HT1080 (cell line): ENCODE measurements at regions not wholly inside any gene's neighbourhood (a gene's known extent, or its start where the extent isn't known, plus 50 kb on each side); places are given as distances from the start of the nearest gene placed in this dataset.
"Not testable (repeated sequence)": the region's sequence is repeated elsewhere in the genome, so short reads cannot be mapped to it uniquely, and the experiment has no call there.

Source experiments
- DNase-seq: peaks from one replicate; pipeline ENCODE4 v3.0.0-alpha.2; 2015; ENCODE audit warnings: low read depth

- DNase-seq = peak; percentile 21
These were observed 173.4 kb downstream of the S1PR1 start for GRCh38 chr1:101410048-101410878.

- no peak for DNase-seq
These were observed 183.6 kb downstream of the S1PR1 start for GRCh38 chr1:101420406-101420805.

DNA sequence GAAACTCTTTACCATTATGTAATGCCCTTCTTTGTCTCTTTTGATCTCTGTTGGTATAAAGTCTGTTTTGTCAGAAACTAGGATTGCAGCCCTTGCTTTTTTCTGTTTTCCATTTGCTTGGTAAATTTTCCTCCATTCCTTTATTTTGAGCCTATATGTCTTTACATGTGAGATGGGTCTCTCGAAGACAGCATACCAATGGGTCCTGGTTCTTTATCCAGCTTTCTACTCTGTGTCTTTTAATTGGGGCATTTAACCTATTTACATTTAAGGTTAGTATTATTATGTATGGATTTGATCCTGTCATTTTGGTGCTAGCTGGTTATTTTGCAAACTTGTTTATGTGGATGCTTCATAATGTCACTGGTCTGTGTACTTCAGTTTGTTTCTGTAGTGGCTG, 191.3 kb downstream of the S1PR1 start:
- DNase-seq = not testable (repeated sequence)

DNA sequence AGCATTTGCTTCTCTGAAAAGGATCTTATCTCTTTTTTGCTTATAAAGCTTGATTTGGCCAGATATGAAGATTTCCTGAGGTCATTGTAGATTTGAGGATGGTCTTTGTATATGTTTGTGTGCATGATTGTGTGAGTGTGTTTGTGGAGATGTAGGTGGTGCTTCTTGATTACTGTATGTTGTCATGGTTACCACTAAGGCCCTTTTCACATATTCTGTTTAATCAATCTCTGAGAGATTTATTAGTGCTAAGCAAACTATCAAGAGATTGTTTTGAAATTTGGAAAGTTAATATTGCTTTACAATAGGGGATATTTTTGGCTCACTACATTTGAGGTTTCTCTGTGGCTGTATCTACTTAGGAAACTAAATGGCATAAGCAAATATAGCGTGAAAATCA, 191.7 kb downstream of the S1PR1 start:
- DNase-seq = no peak

GRCh38 chr1:101431956-101432510, 195.2 kb downstream of the S1PR1 start:
- DNase-seq = no peak

DNA sequence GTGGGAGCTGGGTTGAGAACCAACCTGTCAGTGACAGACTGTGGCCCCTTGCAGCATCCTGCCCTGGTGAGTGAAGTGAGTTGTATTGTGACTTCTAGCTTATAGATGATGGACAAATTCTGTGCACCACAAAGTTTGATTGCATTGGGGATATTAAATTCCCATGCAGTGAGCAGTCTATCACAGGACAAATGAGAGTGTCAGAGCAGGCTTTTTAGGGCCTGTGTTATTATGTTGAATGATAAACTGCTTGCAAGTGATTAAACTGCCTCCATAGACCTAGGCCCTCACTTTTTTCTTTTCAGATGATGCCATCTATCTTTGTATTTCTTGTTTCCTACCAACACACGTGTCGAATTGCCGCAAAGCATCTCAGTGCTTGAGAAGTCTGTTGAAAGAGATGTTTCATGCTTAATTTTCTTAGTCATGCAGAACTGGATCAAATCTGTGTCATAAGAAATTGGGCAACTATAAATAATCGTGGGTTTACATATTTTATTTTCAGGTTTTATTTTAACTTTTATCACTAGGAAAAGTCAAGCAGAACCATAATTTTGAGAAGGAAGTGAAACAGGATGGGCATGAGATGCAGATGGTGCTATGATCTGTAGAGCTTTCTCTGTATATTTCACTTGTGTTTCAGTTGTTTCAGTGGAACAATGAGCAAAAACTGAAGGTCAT, 199.2 kb downstream of the S1PR1 start:
- DNase-seq = no peak

DNA sequence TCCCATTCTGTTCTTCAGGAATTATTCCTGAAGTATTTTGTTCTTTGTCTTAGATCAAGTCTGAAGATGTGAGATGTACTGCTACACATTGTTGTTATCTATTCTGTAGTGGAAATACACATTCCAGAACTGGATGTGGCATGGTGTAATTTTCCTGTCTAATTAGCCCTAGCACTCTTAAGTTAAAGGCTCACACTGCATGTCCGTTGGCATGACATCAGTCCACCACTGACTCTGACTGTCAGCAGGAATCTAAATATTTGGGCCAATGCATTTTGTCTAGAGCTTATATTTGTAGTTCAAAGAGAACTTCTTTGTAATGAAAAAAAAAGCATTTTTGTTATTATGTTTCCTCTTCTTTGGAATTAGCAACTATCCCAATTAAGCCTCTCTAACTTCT, 201.0 kb downstream of the S1PR1 start:
- no peak for DNase-seq

- DNase-seq = no peak
These were observed 201.5 kb downstream of the S1PR1 start for GRCh38 chr1:101438359-101438758.

DNA sequence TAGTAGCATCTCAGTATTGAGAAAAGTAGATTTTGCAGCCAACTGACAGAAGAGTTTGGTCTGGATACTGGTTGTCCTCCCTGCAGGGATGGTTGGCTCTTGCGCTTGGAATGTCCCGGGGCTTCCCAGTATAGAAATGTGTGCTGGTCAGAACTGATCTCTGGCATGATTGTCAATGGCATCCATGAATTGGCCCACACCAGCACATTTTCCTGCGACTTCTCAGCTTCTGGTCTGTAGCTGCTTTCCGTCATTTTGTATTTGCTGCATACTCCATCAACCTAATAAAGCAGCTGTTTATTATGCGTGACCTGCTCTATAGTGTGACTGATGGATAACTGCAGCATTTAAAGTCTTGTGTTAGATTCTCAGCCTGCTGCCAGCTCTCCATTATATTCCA, 203.7 kb downstream of the S1PR1 start:
- no peak for DNase-seq

GRCh38 chr1:101444381-101444780, 207.6 kb downstream of the S1PR1 start:
- DNase-seq = no peak

GRCh38 chr1:101444873-101445618, 208.2 kb downstream of the S1PR1 start:
- no peak for DNase-seq

DNA sequence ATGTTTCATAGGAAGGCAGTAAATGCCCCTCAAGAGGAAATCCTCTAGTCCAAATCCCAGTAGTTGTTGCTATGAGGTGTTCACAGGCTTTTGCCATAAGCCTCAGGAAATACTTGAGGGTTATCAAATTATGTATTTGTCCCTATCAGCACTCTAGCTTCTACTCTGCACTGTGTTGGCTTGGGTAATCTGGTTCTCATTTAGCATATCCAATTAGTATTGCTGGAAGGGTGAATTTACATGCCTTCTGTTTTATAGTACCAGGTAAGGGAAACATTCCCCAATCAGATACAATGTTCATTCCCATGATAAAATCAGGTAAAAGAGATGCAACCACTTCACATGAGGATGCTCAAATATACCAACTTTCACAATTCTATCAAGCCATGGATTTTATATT, 211.2 kb downstream of the S1PR1 start:
- no peak for DNase-seq

GRCh38 chr1:101450691-101451090, 213.9 kb downstream of the S1PR1 start:
- peak; percentile 17 for DNase-seq

- no peak for DNase-seq
These were observed 215.1 kb downstream of the S1PR1 start for GRCh38 chr1:101451888-101452287.

- no peak for DNase-seq
These were observed 216.0 kb downstream of the S1PR1 start for GRCh38 chr1:101452825-101453224.

DNA sequence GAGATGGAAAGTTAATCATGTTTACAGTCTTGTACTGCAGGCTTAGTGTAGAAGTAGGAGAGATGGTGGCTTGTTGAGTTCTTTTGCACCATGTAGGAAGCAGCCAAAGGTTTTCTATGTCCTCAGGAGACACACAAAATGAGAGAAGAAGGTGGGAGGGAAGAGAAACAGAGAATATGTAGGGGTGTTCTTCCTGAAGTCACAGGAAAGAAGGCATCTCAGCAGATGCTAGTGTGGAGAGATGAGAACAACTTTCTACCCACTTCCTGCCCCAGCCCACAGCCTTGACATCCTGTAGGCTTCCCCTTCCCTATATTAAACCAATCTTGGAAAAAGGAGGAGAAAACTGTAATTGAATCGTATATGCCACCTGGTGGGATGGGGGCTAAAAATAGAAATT, 217.0 kb downstream of the S1PR1 start:
- DNase-seq = peak; percentile 30

GRCh38 chr1:101455166-101455565, 218.3 kb downstream of the S1PR1 start:
- no peak for DNase-seq

GRCh38 chr1:101460739-101461138, 223.9 kb downstream of the S1PR1 start:
- DNase-seq = no peak

- no peak for DNase-seq
These were observed 226.4 kb downstream of the S1PR1 start for GRCh38 chr1:101463195-101463594.

GRCh38 chr1:101465941-101466340, 229.1 kb downstream of the S1PR1 start:
- DNase-seq = no peak

- peak; percentile 46 for DNase-seq
These were observed 237.3 kb downstream of the S1PR1 start for GRCh38 chr1:101474039-101474665.
